Cardiac fibroblast (primary cell): ENCODE measurements at regions not wholly inside any gene's neighbourhood (a gene's known extent, or its start where the extent isn't known, plus 50 kb on each side); places are given as distances from the start of the nearest gene placed in this dataset.
"Not testable (repeated sequence)": the region's sequence is repeated elsewhere in the genome, so short reads cannot be mapped to it uniquely, and the experiment has no call there.

Experiments used
- DNase-seq, 2 donors: peaks; one replicate each; pipeline versions ENCODE4 v3.0.0 to v3.0.0-alpha.2; 2010; ENCODE audit warnings: low read depth in 2 of 2
- H3K4me3 ChIP-seq, 2 donors: replicated peaks in 1 of 2; 1 replicate in 1 of 2; 2 replicates in 1 of 2; pipeline ENCODE4 v1.5.1; 2011; ENCODE audit warnings: low read depth in 2 of 2, low read length in 2 of 2, mild to moderate bottlenecking in 2 of 2, moderate library complexity in 1 of 2
- CTCF ChIP-seq: IDR thresholded peaks from one replicate; pipeline ENCODE4 v1.5.1; 2011; ENCODE audit warnings: low read depth, mild to moderate bottlenecking, low read length, inconsistent platforms

- no peak for DNase-seq
- H3K4me3 ChIP-seq, result no peak overlapping the region
- no peak for TF ChIP-seq CTCF
Observed at GRCh38 chr5:53733853-53734252, 173.4 kb downstream of the NDUFS4 start.

- H3K4me3 ChIP-seq, result no peak overlapping the region
- DNase-seq, result no peak
- TF ChIP-seq CTCF, result no peak
Observed at GRCh38 chr5:53738105-53738504, 177.7 kb downstream of the NDUFS4 start.

GRCh38 chr5:53739111-53739510 lies 178.7 kb downstream of the NDUFS4 start:
- no peak for TF ChIP-seq CTCF
- no peak for DNase-seq
- H3K4me3 ChIP-seq, result no peak overlapping the region

- DNase-seq, result no peak
Observed at GRCh38 chr5:53749621-53750020, 189.2 kb downstream of the NDUFS4 start.

GRCh38 chr5:53752282-53752681 lies 191.8 kb downstream of the NDUFS4 start:
- not testable (repeated sequence) for DNase-seq, H3K4me3 ChIP-seq

More at GRCh38 chr5:53749621-53750020, 189.2 kb downstream of the NDUFS4 start:
- no peak overlapping the region for H3K4me3 ChIP-seq
- TF ChIP-seq CTCF, result no peak

- DNase-seq, result no peak
- no peak overlapping the region for H3K4me3 ChIP-seq
- no peak for TF ChIP-seq CTCF
Observed at GRCh38 chr5:53766673-53767072, 206.2 kb downstream of the NDUFS4 start.

GRCh38 chr5:53777864-53778618 lies 217.6 kb downstream of the NDUFS4 start:
- H3K4me3 ChIP-seq, result no peak overlapping the region
- no peak for DNase-seq
- TF ChIP-seq CTCF, result no peak
